Heart right ventricle (tissue), 16 donors: ENCODE measurements at regions not wholly inside any gene's neighbourhood (a gene's known extent, or its start where the extent isn't known, plus 50 kb on each side); places are given as distances from the start of the nearest gene placed in this dataset.

Experiments used
- ATAC-seq, 8 donors: fragments of 200-7000 bp; cut with Tn5 transposase; one replicate each; pipeline ENCODE4 v1.9.1; 2020; ENCODE audit warnings: mild to moderate bottlenecking in 8 of 8, moderate library complexity in 8 of 8, moderate number of reproducible peaks in 1 of 8
- DNase-seq, 2 donors: peaks; one replicate each; pipeline ENCODE4 v3.0.0-alpha.2; 2020
- H3K27ac ChIP-seq, 10 donors: fragments of 200-600 bp; sonication (generic) in 2 of 10; one replicate each; pipeline versions ENCODE4 v1.5.0 to v1.8.0; 2020 to 2022; ENCODE audit warnings: mild to moderate bottlenecking in 3 of 10
- H3K27me3 ChIP-seq, 7 donors: fragments of 200-600 bp; one replicate each; pipeline ENCODE4 v1.8.0; 2021 to 2022; ENCODE audit warnings: mild to moderate bottlenecking in 2 of 7
- H3K36me3 ChIP-seq, 9 donors: fragments of 200-600 bp; sonication (generic) in 1 of 9; one replicate each; pipeline versions ENCODE4 v1.5.0 to v1.8.0; 2020 to 2022; ENCODE audit warnings: mild to moderate bottlenecking in 2 of 9
- H3K4me1 ChIP-seq, 9 donors: fragments of 200-600 bp; sonication (generic) in 1 of 9; one replicate each; pipeline versions ENCODE4 v1.5.0 to v1.8.0; 2020 to 2022; ENCODE audit warnings: mild to moderate bottlenecking in 4 of 9
- H3K4me3 ChIP-seq, 10 donors: fragments of 200-600 bp; sonication (generic) in 2 of 10; one replicate each; pipeline versions ENCODE4 v1.5.0 to v1.8.0; 2020 to 2022; ENCODE audit warnings: mild to moderate bottlenecking in 7 of 10, moderate library complexity in 2 of 10
- H3K9me3 ChIP-seq, 11 donors: fragments of 200-600 bp in 10 of 11; sonication (generic) in 2 of 11; one replicate each; pipeline versions ENCODE4 v1.5.0 to v1.8.0; 2013 to 2022; ENCODE audit warnings: mild to moderate bottlenecking in 2 of 11, control low read depth in 1 of 11, moderate library complexity in 1 of 11
- CTCF ChIP-seq, 9 donors: fragments of 200-600 bp; sonication (generic) in 2 of 9; IDR thresholded peaks; one replicate each; pipeline versions ENCODE4 v1.5.0 to v1.8.0; 2021 to 2022; ENCODE audit warnings: antibody characterized with exemption in 9 of 9, mild to moderate bottlenecking in 5 of 9, moderate library complexity in 1 of 9
- WGBS, 2 donors: extraction: QIAGEN DNeasy Blood & Tissue Kit; methylation state at CpG; one replicate each; pipeline ENCODE4 v1.1.7; 2013; ENCODE audit warnings: inconsistent platforms in 1 of 2; 5-methylcytosine and 5-hydroxymethylcytosine counted together
- intact Hi-C, 10 donors: fragments of 100-400 bp; cut with DNase I; formaldehyde crosslinking; loops; one replicate each; pipeline versions ENCODE4 v1.11.1 to v1.14.2; 2022
- donor health status: Arrhythmogenic right ventricular cardiomyopathy.
- donor health status: ischemic (EF 13 %, LVEDD 7.1; RV severe dilation, severe dysfunction).
- donor health status: healthy with polysubstance abuse.
- donor health status: DM: no; HTN: yes; CAD: no.
- donor health status: DM: no; HTN: no; CAD: no.
- donor health status: ischemic (EF 25% LVEDD 6.9; RV normal size, moderate dysfunction).
- donor health status: ischemic (EF 25% LVEDD 5.7; RV mildly dilated, moderate dysfunction).
- donor health status: healthy.
- donor health status: DM: yes; HTN: yes; CAD: no.
- donor health status: Ischemic cardiomyopathy.
- donor health status: ischemic (EF 35%, LVEDD 5.7; RV mildly dilated, moderate dysfunction).
- donor health status: nonischemic (EF 11% LVEDD 7.7; RV severe dilation, severe dysfunction).
- donor health status: DM: yes; HTN: yes; CAD: no.
- donor health status: PGD.
- donor health status: ischemic (EF 29% LVEDD 5.4; RV normal size, mild dysfunction).
- donor health status: nonischemic (EF 23%, LVEDD 6.1; RV moderate dilation, normal function).

- peaks cover 0 to 53% (median 22%) of the 10 kb centered on the region in 7 donors for H3K27me3 ChIP-seq
- H3K9me3 ChIP-seq: peaks cover 0 to 32% (median 14%) of the 10 kb centered on the region in 11 donors
- H3K4me3 ChIP-seq: no peak overlapping the region
- no peak for TF ChIP-seq CTCF (IDR thresholded peaks at IDR 0.05)
- intact Hi-C loops: no loop called here
- ATAC-seq (no peak), DNase-seq (no peak)
- H3K27ac ChIP-seq: no peak overlapping the region
- 82 to 90% methylated on average over 1 of the region's 1 CpG for WGBS, 2 donors
- no peaks in the 10 kb centered on the region for H3K4me1 ChIP-seq
- no peaks in the 10 kb centered on the region for H3K36me3 ChIP-seq
Measured at GRCh38 chr7:25933921-25934320, 218.1 kb upstream of the NFE2L3 start.

- H3K36me3 ChIP-seq: no peaks in the 10 kb centered on the region
- TF ChIP-seq CTCF (IDR thresholded peaks at IDR 0.05): no peak
- no peak for ATAC-seq
- no peaks in the 10 kb centered on the region for H3K4me1 ChIP-seq
- intact Hi-C loops: no loop called here
- H3K9me3 ChIP-seq: peaks cover 0 to 6% (median 0%) of the 10 kb centered on the region in 11 donors
- no peak for DNase-seq
- 42 to 46% methylated on average over 8 of the region's 8 CpGs for WGBS, 2 donors
- no peak overlapping the region for H3K4me3 ChIP-seq
- H3K27me3 ChIP-seq: peaks cover 0 to 73% (median 26%) of the 10 kb centered on the region in 7 donors
- no peak overlapping the region for H3K27ac ChIP-seq
Measured at GRCh38 chr7:25940086-25940906, 211.7 kb upstream of the NFE2L3 start.

- H3K27me3 ChIP-seq: peaks cover 0 to 73% (median 47%) of the 10 kb centered on the region in 7 donors
- intact Hi-C loops: no loop called here
- H3K9me3 ChIP-seq: no peaks in the 10 kb centered on the region
Measured at GRCh38 chr7:25944777-25945515, 207.1 kb upstream of the NFE2L3 start.

More at GRCh38 chr7:25944777-25945515, 207.1 kb upstream of the NFE2L3 start:
- ATAC-seq: no peak
- WGBS, 2 donors: 51 to 54% methylated on average over 8 of the region's 8 CpGs
- no peak overlapping the region for H3K27ac ChIP-seq
- peaks cover 0 to 8% (median 5%) of the 10 kb centered on the region in 9 donors for H3K4me1 ChIP-seq
- no peak for TF ChIP-seq CTCF (IDR thresholded peaks at IDR 0.05)
- DNase-seq: no peak
- no peak overlapping the region for H3K4me3 ChIP-seq
- H3K36me3 ChIP-seq: no peaks in the 10 kb centered on the region
